CD14-positive monocyte (primary cell): ENCODE measurements at regions not wholly inside any gene's neighbourhood (a gene's known extent, or its start where the extent isn't known, plus 50 kb on each side); places are given as distances from the start of the nearest gene placed in this dataset.

Experiments
- DNase-seq, 3 donors: peaks; one replicate each; pipeline ENCODE4 v3.0.0-alpha.2; 2011 to 2022
- H2AFZ ChIP-seq: 2 replicates; pipeline ENCODE4 v1.6.0; 2012; ENCODE audit warnings: mild to moderate bottlenecking, low read depth, low read length, inconsistent platforms; ENCODE audit not compliant: insufficient read depth, poor library complexity, severe bottlenecking
- H3K27ac ChIP-seq, 2 donors: 1 replicate in 1 of 2; 2 replicates in 1 of 2; pipeline ENCODE4 v1.5.1; 2012 to 2013; ENCODE audit warnings: low read length in 2 of 2, control low read depth in 1 of 2, inconsistent platforms in 1 of 2, low read depth in 1 of 2, mild to moderate bottlenecking in 1 of 2
- H3K27me3 ChIP-seq, 2 donors: one replicate each; pipeline versions ENCODE4 v1.6.0 to v1.6.1; 2011 to 2013; ENCODE audit warnings: low read length in 2 of 2; ENCODE audit not compliant: control insufficient read depth in 2 of 2, insufficient read depth in 2 of 2
- H3K36me3 ChIP-seq, 2 donors: replicated peaks in 1 of 2; 1 replicate in 1 of 2; 2 replicates in 1 of 2; pipeline versions ENCODE4 v1.5.1 to v1.6.1; 2012 to 2013; ENCODE audit warnings: low read length in 2 of 2, control low read depth in 1 of 2, inconsistent platforms in 1 of 2, mild to moderate bottlenecking in 1 of 2; ENCODE audit not compliant: insufficient read depth in 2 of 2, control insufficient read depth in 1 of 2
- H3K4me1 ChIP-seq, 2 donors: 1 replicate in 1 of 2; 2 replicates in 1 of 2; pipeline versions ENCODE4 v1.5.1 to v1.6.1; 2012 to 2013; ENCODE audit warnings: low read length in 2 of 2, control low read depth in 1 of 2, inconsistent platforms in 1 of 2, mild to moderate bottlenecking in 1 of 2, moderate library complexity in 1 of 2; ENCODE audit not compliant: insufficient read depth in 2 of 2, control insufficient read depth in 1 of 2
- H3K4me2 ChIP-seq: replicated peaks from 2 replicates; pipeline ENCODE3; 2012; ENCODE audit warnings: low read length, moderate library complexity, mild to moderate bottlenecking; ENCODE audit not compliant: poor library complexity, severe bottlenecking; ENCODE audit errors: extremely low read depth
- H3K4me3 ChIP-seq, 3 experiments: fragments of 200-600 bp in 1 of 3; sonication (generic) in 1 of 3; replicated peaks in 1 of 3; 1 replicate in 2 of 3; 2 replicates in 1 of 3; pipeline ENCODE4 v1.5.1; 2011 to 2013; ENCODE audit warnings: low read length in 3 of 3, mild to moderate bottlenecking in 3 of 3, control low read depth in 2 of 3, low read depth in 2 of 3, inconsistent platforms in 1 of 3, moderate library complexity in 1 of 3
- H3K79me2 ChIP-seq: 2 replicates; pipeline ENCODE4 v1.6.0; 2012; ENCODE audit warnings: mild to moderate bottlenecking, control low read depth, inconsistent platforms, low read length, moderate library complexity; ENCODE audit not compliant: insufficient read depth
- H3K9ac ChIP-seq: 2 replicates; pipeline ENCODE4 v1.6.0; 2017; ENCODE audit warnings: low read length, mild to moderate bottlenecking; ENCODE audit not compliant: insufficient read depth, poor library complexity, severe bottlenecking
- H3K9me3 ChIP-seq, 2 donors: replicated peaks in 1 of 2; 1 replicate in 1 of 2; 2 replicates in 1 of 2; pipeline versions ENCODE4 v1.5.1 to v1.6.1; 2012 to 2013; ENCODE audit warnings: low read length in 2 of 2, control low read depth in 1 of 2; ENCODE audit not compliant: control insufficient read depth in 1 of 2, insufficient read depth in 1 of 2
- H4K20me1 ChIP-seq: 2 replicates; pipeline ENCODE4 v1.6.0; 2012; ENCODE audit warnings: mild to moderate bottlenecking, low read length, control low read depth, moderate library complexity; ENCODE audit not compliant: insufficient read depth
- H3K27ac Mint-ChIP-seq, 7 donors: one replicate each; pipeline ENCODE4 v1.8.0; 2020; ENCODE audit warnings: mild to moderate bottlenecking in 7 of 7, mixed read lengths in 7 of 7, moderate library complexity in 6 of 7, inconsistent platforms in 2 of 7
- H3K27me3 Mint-ChIP-seq, 3 donors: one replicate each; pipeline ENCODE4 v1.8.0; 2021 to 2022; ENCODE audit warnings: low read depth in 3 of 3, mild to moderate bottlenecking in 3 of 3, mixed read lengths in 3 of 3, moderate library complexity in 3 of 3, inconsistent platforms in 1 of 3
- H3K36me3 Mint-ChIP-seq, 2 donors: one replicate each; pipeline ENCODE4 v1.8.0; 2020; ENCODE audit warnings: mixed read lengths in 2 of 2, inconsistent platforms in 1 of 2, mild to moderate bottlenecking in 1 of 2
- H3K4me1 Mint-ChIP-seq: one replicate; pipeline ENCODE4 v1.8.0; 2020; ENCODE audit warnings: mild to moderate bottlenecking, mixed read lengths
- H3K4me3 Mint-ChIP-seq, 2 donors: one replicate each; pipeline ENCODE4 v1.8.0; 2020; ENCODE audit warnings: mild to moderate bottlenecking in 2 of 2, mixed read lengths in 2 of 2, moderate library complexity in 1 of 2
- H3K9me3 Mint-ChIP-seq, 7 donors: one replicate each; pipeline ENCODE4 v1.8.0; 2020 to 2022; ENCODE audit warnings: mixed read lengths in 7 of 7, mild to moderate bottlenecking in 6 of 7, moderate library complexity in 6 of 7, inconsistent platforms in 2 of 7
- WGBS: methylation state at CpG from one replicate; pipeline ENCODE4 v1.1.5; 2013; ENCODE audit warnings: missing lambda C conversion rate; ENCODE audit not compliant: insufficient coverage; 5-methylcytosine and 5-hydroxymethylcytosine counted together
- intact Hi-C, 2 donors: fragments of 100-400 bp; cut with micrococcal nuclease; formaldehyde crosslinking; loops; one replicate each; pipeline versions ENCODE4 v1.15.0 to v1.15.1; 2023
- TF ChIP-seq, protein P1 (sequence below): fragments of 200-600 bp; IDR thresholded peaks from one replicate; pipeline ENCODE4 v1.8.0; 2022; ENCODE audit warnings: antibody characterized with exemption, mild to moderate bottlenecking

DNA sequence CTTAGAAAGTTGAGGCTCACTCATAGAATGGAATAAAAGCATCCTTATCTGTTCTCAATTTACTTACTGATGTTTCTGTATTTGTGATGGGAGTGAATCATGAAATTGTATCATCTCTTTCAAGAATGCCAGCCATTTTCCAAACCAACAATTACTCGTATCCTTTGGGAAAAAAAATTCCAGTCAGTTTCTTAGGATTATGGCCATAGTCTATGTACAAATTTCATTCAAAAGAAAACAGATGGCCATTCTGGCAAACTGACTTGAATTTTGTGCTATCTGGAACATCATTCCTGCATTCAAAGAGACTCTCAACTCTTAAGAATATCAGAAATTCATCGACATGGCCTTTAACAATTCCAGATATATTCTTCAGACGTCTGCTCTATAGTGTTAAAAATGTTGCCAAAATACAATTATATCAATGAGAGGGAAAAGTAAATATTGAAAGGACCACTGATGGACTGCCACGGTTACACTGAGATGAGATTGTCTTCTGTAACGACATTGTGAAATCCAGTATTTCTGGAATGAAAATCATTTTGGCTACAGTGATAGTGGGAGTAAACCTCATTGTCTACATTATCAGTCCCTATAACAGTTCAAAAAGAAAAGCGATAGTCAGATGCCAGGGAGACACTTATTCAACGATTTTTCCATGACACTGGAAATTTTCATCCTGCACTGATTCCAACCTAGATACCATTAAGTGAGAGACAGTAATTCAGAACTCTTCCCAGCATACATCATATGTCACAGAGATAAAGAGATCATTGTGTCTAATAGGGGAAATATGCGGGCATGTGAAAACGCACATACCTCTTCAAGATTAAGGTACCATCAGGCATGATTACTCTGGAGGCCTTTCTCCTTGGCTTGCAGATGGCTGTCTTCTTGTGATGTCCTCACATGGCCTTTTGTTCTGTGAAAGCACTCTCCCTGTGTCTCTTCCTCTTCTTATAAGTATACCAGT lies 953.8 kb upstream of the ALCAM start:
- Histone ChIP-seq H3K4me2 (no peak overlapping the region), H3K27ac (no peak overlapping the region), H3K79me2 (no peaks in the 10 kb centered on the region), H4K20me1 (no peaks in the 10 kb centered on the region), H3K9me3 (peaks cover 0 to 8% of the 10 kb centered on the region in 2 donors), H2AFZ (no peak overlapping the region), H3K36me3 (no peaks in the 10 kb centered on the region), H3K4me3 (no peak overlapping the region), H3K4me1 (no peaks in the 10 kb centered on the region), H3K9ac (no peak overlapping the region), H3K27me3 (no peaks in the 10 kb centered on the region)
- intact Hi-C loops = no loop called here
- H3K27ac Mint-ChIP-seq = no peak overlapping the region
- no peaks in the 10 kb centered on the region for H3K27me3 Mint-ChIP-seq
- TF ChIP-seq, protein P1, sequence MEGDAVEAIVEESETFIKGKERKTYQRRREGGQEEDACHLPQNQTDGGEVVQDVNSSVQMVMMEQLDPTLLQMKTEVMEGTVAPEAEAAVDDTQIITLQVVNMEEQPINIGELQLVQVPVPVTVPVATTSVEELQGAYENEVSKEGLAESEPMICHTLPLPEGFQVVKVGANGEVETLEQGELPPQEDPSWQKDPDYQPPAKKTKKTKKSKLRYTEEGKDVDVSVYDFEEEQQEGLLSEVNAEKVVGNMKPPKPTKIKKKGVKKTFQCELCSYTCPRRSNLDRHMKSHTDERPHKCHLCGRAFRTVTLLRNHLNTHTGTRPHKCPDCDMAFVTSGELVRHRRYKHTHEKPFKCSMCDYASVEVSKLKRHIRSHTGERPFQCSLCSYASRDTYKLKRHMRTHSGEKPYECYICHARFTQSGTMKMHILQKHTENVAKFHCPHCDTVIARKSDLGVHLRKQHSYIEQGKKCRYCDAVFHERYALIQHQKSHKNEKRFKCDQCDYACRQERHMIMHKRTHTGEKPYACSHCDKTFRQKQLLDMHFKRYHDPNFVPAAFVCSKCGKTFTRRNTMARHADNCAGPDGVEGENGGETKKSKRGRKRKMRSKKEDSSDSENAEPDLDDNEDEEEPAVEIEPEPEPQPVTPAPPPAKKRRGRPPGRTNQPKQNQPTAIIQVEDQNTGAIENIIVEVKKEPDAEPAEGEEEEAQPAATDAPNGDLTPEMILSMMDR = no peak
- H3K36me3 Mint-ChIP-seq = no peaks in the 10 kb centered on the region
- no peaks in the 10 kb centered on the region for H3K4me1 Mint-ChIP-seq
- H3K4me3 Mint-ChIP-seq = no peak overlapping the region
- 86% methylated on average over 4 of the region's 9 CpGs for WGBS
- no peak for DNase-seq
- H3K9me3 Mint-ChIP-seq = peaks cover 0 to 7% (median 2%) of the 10 kb centered on the region in 7 donors

DNA sequence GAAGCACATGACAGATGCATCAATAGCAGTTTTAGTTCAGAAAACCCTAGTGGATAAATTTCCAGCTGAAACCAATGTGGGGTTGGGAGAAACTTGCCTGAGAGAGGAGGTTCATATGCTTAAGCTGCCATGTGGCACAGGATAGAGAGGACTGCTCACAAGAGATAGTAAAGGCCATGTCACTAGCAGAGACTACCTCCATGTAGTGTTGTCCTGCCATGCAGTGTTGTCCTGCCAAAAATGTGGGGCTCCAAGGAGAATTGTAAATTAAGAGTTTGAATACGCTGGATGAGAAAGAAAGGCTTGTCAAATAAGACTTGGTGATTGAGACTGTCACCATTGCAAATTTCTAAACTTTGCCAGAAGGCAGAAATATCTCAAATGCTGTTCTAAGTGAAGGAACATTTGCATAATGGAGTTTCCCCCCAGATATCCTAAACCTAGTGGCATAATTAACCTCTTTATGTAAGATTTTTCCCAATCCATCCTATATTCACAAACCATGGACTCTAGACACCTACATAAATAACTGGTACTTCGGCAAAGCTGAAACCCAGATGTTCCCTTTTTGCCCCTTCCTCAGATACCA lies 938.3 kb upstream of the ALCAM start:
- intact Hi-C loops = no loop called here
- Histone ChIP-seq H3K4me1 (no peaks in the 10 kb centered on the region), H3K4me2 (no peak overlapping the region), H4K20me1 (no peaks in the 10 kb centered on the region), H3K9me3 (no peaks in the 10 kb centered on the region), H3K27me3 (no peaks in the 10 kb centered on the region), H3K9ac (no peak overlapping the region), H3K36me3 (no peaks in the 10 kb centered on the region), H3K4me3 (no peak overlapping the region), H3K79me2 (no peaks in the 10 kb centered on the region), H3K27ac (no peak overlapping the region), H2AFZ (no peak overlapping the region)
- Mint-ChIP-seq H3K27me3 (no peaks in the 10 kb centered on the region), H3K4me1 (no peaks in the 10 kb centered on the region), H3K4me3 (no peak overlapping the region), H3K27ac (no peak overlapping the region), H3K36me3 (no peaks in the 10 kb centered on the region), H3K9me3 (peaks cover 0 to 3% (median 2%) of the 10 kb centered on the region in 7 donors)
- 90% methylated on average over 2 of the region's 2 CpGs for WGBS
- DNase-seq = no peak
- TF ChIP-seq, protein P1 = no peak
